ENCODE measurements at regions not wholly inside any gene's neighbourhood (a gene's known extent, or its start where the extent isn't known, plus 50 kb on each side); places are given as distances from the start of the nearest gene placed in this dataset.

GRCh38 chr2:59932341-59932740, 621.1 kb downstream of the BCL11A start:
- DNase-seq (ENCODE audit: low read depth in 1 of 2, low spot score in 1 of 2): no peak

- DNase-seq (ENCODE audit: low read depth in 1 of 2, low spot score in 1 of 2): no peak
Observed at GRCh38 chr2:59930430-59930829, 623.0 kb downstream of the BCL11A start.

- DNase-seq (ENCODE audit: low read depth in 1 of 2, low spot score in 1 of 2): no peak
Observed at GRCh38 chr2:59926731-59927130, 626.7 kb downstream of the BCL11A start.

GRCh38 chr2:59925321-59925720, 628.1 kb downstream of the BCL11A start:
- DNase-seq (ENCODE audit: low read depth in 1 of 2, low spot score in 1 of 2): no peak

GRCh38 chr2:59924346-59924745, 629.1 kb downstream of the BCL11A start:
- DNase-seq (ENCODE audit: low read depth in 1 of 2, low spot score in 1 of 2): no peak

- no peak for DNase-seq (ENCODE audit: low read depth in 1 of 2, low spot score in 1 of 2)
Observed at GRCh38 chr2:59922450-59922849, 631.0 kb downstream of the BCL11A start.

GRCh38 chr2:59921743-59922142, 631.7 kb downstream of the BCL11A start:
- no peak for DNase-seq (ENCODE audit: low read depth in 1 of 2, low spot score in 1 of 2)

GRCh38 chr2:59920961-59921360, 632.5 kb downstream of the BCL11A start:
- no peak for DNase-seq (ENCODE audit: low read depth in 1 of 2, low spot score in 1 of 2)

- no peak for DNase-seq (ENCODE audit: low read depth in 1 of 2, low spot score in 1 of 2)
Observed at GRCh38 chr2:59920307-59920706, 633.1 kb downstream of the BCL11A start.

GRCh38 chr2:59919579-59919978, 633.9 kb downstream of the BCL11A start:
- DNase-seq (ENCODE audit: low read depth in 1 of 2, low spot score in 1 of 2): no peak

GRCh38 chr2:59912042-59912441, 641.4 kb downstream of the BCL11A start:
- no peak for DNase-seq (ENCODE audit: low read depth in 1 of 2, low spot score in 1 of 2)

GRCh38 chr2:59910166-59910565, 643.3 kb downstream of the BCL11A start:
- no peak for DNase-seq (ENCODE audit: low read depth in 1 of 2, low spot score in 1 of 2)

- no peak for DNase-seq (ENCODE audit: low read depth in 1 of 2, low spot score in 1 of 2)
Observed at GRCh38 chr2:59909147-59909546, 644.3 kb downstream of the BCL11A start.

GRCh38 chr2:59905731-59906130, 647.7 kb downstream of the BCL11A start:
- no peak for DNase-seq (ENCODE audit: low read depth in 1 of 2, low spot score in 1 of 2)

- DNase-seq (ENCODE audit: low read depth in 1 of 2, low spot score in 1 of 2): no peak
Observed at GRCh38 chr2:59903994-59904544, 649.4 kb downstream of the BCL11A start.

GRCh38 chr2:59900728-59901452, 652.6 kb downstream of the BCL11A start:
- no peak for DNase-seq (ENCODE audit: low read depth in 1 of 2, low spot score in 1 of 2)

- DNase-seq (ENCODE audit: low read depth in 1 of 2, low spot score in 1 of 2): no peak
Observed at GRCh38 chr2:59899692-59900091, 653.8 kb downstream of the BCL11A start.

GRCh38 chr2:59896499-59897245, 656.8 kb downstream of the BCL11A start:
- no peak for DNase-seq (ENCODE audit: low read depth in 1 of 2, low spot score in 1 of 2)

- no peak for DNase-seq (ENCODE audit: low read depth in 1 of 2, low spot score in 1 of 2)
Observed at GRCh38 chr2:59893612-59894011, 659.8 kb downstream of the BCL11A start.

- no peak for DNase-seq (ENCODE audit: low read depth in 1 of 2, low spot score in 1 of 2)
Observed at GRCh38 chr2:59892398-59892797, 661.1 kb downstream of the BCL11A start.

- no peak for DNase-seq (ENCODE audit: low read depth in 1 of 2, low spot score in 1 of 2)
Observed at GRCh38 chr2:59889305-59889704, 664.1 kb downstream of the BCL11A start.

GRCh38 chr2:59888706-59889105, 664.7 kb downstream of the BCL11A start:
- DNase-seq (ENCODE audit: low read depth in 1 of 2, low spot score in 1 of 2): no peak

Data from stimulated activated CD4-positive, alpha-beta T cell treated with anti-CD3 and anti-CD28 coated beads, Interleukin-15, amount 100 ng/mL, for 1 hour (primary cell).